MM.1S (cell line): ENCODE measurements at regions not wholly inside any gene's neighbourhood (a gene's known extent, or its start where the extent isn't known, plus 50 kb on each side); places are given as distances from the start of the nearest gene placed in this dataset.

ENCODE experiments used
- DNase-seq: peaks from one replicate; pipeline ENCODE4 v3.0.0-alpha.2; 2015
- H2AFZ ChIP-seq: fragments of 300-600 bp; sonication (generic); 2 replicates; pipeline ENCODE4 v1.6.0; 2016; ENCODE audit warnings: antibody characterized with exemption, low read length
- H3F3A ChIP-seq: fragments of 300-600 bp; sonication (generic); 2 replicates; pipeline ENCODE4 v1.6.1; 2016; ENCODE audit warnings: mild to moderate bottlenecking, antibody characterized with exemption, low read length, moderate library complexity, mixed read lengths; ENCODE audit not compliant: insufficient read depth
- H3K27ac ChIP-seq: fragments of 300-600 bp; sonication (generic); 2 replicates; pipeline ENCODE4 v1.5.1; 2016; ENCODE audit warnings: mild to moderate bottlenecking, low read length
- H3K27me3 ChIP-seq: fragments of 300-600 bp; sonication (generic); replicated peaks from 2 replicates; pipeline ENCODE4 v1.6.0; 2016; ENCODE audit warnings: low read length; ENCODE audit not compliant: insufficient read depth
- H3K36me3 ChIP-seq: fragments of 300-600 bp; sonication (generic); replicated peaks from 2 replicates; pipeline ENCODE4 v1.6.1; 2016; ENCODE audit warnings: mild to moderate bottlenecking, low read length, mixed read lengths; ENCODE audit not compliant: insufficient read depth
- H3K4me1 ChIP-seq: fragments of 300-600 bp; sonication (generic); 2 replicates; pipeline ENCODE4 v1.6.1; 2016; ENCODE audit warnings: low read length, mixed read lengths
- H3K4me2 ChIP-seq: fragments of 300-600 bp; sonication (generic); 2 replicates; pipeline ENCODE4 v1.6.0; 2016; ENCODE audit warnings: low read depth, low read length
- H3K4me3 ChIP-seq: fragments of 300-600 bp; sonication (generic); 2 replicates; pipeline ENCODE4 v1.5.1; 2016; ENCODE audit warnings: low read length, mixed read lengths
- H3K79me2 ChIP-seq: fragments of 300-600 bp; sonication (generic); 2 replicates; pipeline ENCODE4 v1.6.1; 2016; ENCODE audit warnings: mixed run types, low read length, mixed read lengths
- H3K9ac ChIP-seq: fragments of 300-600 bp; sonication (generic); 2 replicates; pipeline ENCODE4 v1.6.1; 2016; ENCODE audit warnings: low read length, mixed read lengths
- H3K9me2 ChIP-seq: fragments of 300-600 bp; sonication (generic); replicated peaks from 2 replicates; pipeline ENCODE4 v1.6.1; 2016; ENCODE audit warnings: mild to moderate bottlenecking, low read length, mixed read lengths; ENCODE audit not compliant: insufficient read depth
- H3K9me3 ChIP-seq: fragments of 300-600 bp; sonication (generic); replicated peaks from 2 replicates; pipeline ENCODE4 v1.6.1; 2016; ENCODE audit warnings: mild to moderate bottlenecking, low read length, mixed read lengths; ENCODE audit not compliant: insufficient read depth
- H4K20me1 ChIP-seq: fragments of 300-600 bp; sonication (generic); 2 replicates; pipeline ENCODE4 v1.6.1; 2016; ENCODE audit warnings: mild to moderate bottlenecking, low read length, moderate library complexity, mixed read lengths; ENCODE audit not compliant: insufficient read depth
- EZH2 ChIP-seq: fragments of 300-600 bp; sonication (generic); optimal IDR thresholded peaks from 2 replicates; pipeline ENCODE3; 2017; ENCODE audit warnings: low read depth, mild to moderate bottlenecking, antibody characterized with exemption, low read length, mixed read lengths
- EZH2phosphoT487 ChIP-seq: fragments of 300-600 bp; sonication (generic); IDR thresholded peaks from 2 replicates; pipeline ENCODE4 v1.6.1; 2018; ENCODE audit warnings: antibody characterized with exemption, low read length
- TF ChIP-seq, protein P1 (sequence below): fragments of 300-600 bp; sonication (generic); IDR thresholded peaks from 2 replicates; pipeline ENCODE4 v1.5.1; 2016; ENCODE audit warnings: antibody characterized with exemption, low read length, mixed read lengths

DNA sequence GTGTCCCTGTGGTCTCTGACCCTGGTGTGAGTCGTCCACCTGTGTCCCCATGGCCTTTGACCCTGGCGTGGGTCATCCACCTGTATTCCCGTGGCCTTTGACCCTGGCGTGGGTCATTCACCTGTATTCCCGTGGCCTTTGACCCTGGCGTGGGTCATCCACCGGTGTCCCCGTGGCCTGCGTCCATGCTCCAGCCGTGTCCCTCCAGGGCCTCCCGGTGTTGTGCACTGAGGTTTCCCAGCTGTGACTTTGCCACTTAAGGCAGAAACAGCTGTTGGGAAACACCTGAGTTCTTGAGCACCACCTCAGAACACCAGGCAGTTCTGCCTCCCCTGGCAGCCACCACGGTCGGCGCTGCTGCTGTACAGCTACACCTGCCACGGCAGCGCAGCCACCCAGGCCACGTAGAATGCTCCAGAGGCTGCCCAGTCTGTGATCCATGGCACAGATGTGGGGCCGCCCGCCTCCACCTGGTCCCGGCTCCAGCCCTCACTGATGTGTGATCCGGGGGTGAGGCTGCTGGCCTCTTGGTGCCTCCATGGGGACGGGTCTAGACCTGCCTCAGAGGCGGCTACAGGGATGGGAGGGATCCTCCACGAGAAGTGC, 69.1 kb upstream of the GALNT9 start:
- H3K27me3 ChIP-seq, result peaks cover 25% of the 10 kb centered on the region

DNA sequence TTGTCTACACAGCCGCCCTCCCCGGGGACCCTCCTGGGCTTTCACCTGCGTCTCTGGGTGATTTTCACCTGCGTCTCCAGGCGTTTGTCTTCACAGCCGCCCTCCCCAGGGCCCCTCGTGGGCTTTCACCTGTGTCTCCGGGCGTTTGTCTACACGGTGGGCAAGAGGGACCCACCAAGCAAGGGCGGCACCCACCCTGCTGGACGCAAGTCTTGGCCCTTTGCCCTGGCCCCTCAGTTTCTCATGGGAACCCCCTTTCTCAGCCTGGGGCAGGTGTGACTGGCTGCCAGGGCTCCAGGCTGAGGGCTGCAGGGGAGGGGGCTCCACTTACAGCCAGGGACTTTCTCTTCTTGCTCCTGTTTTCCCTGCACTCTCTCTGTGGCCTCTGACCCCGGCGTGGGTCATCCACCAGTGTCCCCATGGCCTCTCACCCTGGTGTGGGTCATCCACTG, 68.6 kb upstream of the GALNT9 start:
- peaks cover 25% of the 10 kb centered on the region for H3K27me3 ChIP-seq
- no peaks in the 10 kb centered on the region for H3K36me3 ChIP-seq
- no peaks in the 10 kb centered on the region for H4K20me1 ChIP-seq
- H3K27ac ChIP-seq, result no peak overlapping the region
- no peak for DNase-seq
- H3K79me2 ChIP-seq, result no peaks in the 10 kb centered on the region
- no peak overlapping the region for H3K4me2 ChIP-seq
- no peaks in the 10 kb centered on the region for H3K9me2 ChIP-seq
- TF ChIP-seq EZH2phosphoT487, result no peak
- TF ChIP-seq, protein P1, sequence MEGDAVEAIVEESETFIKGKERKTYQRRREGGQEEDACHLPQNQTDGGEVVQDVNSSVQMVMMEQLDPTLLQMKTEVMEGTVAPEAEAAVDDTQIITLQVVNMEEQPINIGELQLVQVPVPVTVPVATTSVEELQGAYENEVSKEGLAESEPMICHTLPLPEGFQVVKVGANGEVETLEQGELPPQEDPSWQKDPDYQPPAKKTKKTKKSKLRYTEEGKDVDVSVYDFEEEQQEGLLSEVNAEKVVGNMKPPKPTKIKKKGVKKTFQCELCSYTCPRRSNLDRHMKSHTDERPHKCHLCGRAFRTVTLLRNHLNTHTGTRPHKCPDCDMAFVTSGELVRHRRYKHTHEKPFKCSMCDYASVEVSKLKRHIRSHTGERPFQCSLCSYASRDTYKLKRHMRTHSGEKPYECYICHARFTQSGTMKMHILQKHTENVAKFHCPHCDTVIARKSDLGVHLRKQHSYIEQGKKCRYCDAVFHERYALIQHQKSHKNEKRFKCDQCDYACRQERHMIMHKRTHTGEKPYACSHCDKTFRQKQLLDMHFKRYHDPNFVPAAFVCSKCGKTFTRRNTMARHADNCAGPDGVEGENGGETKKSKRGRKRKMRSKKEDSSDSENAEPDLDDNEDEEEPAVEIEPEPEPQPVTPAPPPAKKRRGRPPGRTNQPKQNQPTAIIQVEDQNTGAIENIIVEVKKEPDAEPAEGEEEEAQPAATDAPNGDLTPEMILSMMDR, result no peak
- TF ChIP-seq EZH2, result no peak
- H3K4me1 ChIP-seq, result no peaks in the 10 kb centered on the region
- no peaks in the 10 kb centered on the region for H3K9me3 ChIP-seq
- no peaks in the 10 kb centered on the region for H3F3A ChIP-seq
- no peak overlapping the region for H3K4me3 ChIP-seq
- H3K9ac ChIP-seq, result no peak overlapping the region
- no peak overlapping the region for H2AFZ ChIP-seq

More for the DNA sequence above, 69.1 kb upstream of the GALNT9 start:
- TF ChIP-seq EZH2, result no peak
- TF ChIP-seq, protein P1, result no peak
- TF ChIP-seq EZH2phosphoT487, result no peak
- DNase-seq, result no peak
- H3K27ac ChIP-seq, result no peak overlapping the region
- H3K36me3 ChIP-seq, result no peaks in the 10 kb centered on the region
- H3K9ac ChIP-seq, result no peak overlapping the region
- H3K4me2 ChIP-seq, result no peak overlapping the region
- no peak overlapping the region for H3K4me3 ChIP-seq
- H4K20me1 ChIP-seq, result no peaks in the 10 kb centered on the region
- no peaks in the 10 kb centered on the region for H3F3A ChIP-seq
- no peaks in the 10 kb centered on the region for H3K9me3 ChIP-seq
- H3K4me1 ChIP-seq, result no peaks in the 10 kb centered on the region
- no peaks in the 10 kb centered on the region for H3K79me2 ChIP-seq
- H3K9me2 ChIP-seq, result no peaks in the 10 kb centered on the region
- H2AFZ ChIP-seq, result no peak overlapping the region

DNA sequence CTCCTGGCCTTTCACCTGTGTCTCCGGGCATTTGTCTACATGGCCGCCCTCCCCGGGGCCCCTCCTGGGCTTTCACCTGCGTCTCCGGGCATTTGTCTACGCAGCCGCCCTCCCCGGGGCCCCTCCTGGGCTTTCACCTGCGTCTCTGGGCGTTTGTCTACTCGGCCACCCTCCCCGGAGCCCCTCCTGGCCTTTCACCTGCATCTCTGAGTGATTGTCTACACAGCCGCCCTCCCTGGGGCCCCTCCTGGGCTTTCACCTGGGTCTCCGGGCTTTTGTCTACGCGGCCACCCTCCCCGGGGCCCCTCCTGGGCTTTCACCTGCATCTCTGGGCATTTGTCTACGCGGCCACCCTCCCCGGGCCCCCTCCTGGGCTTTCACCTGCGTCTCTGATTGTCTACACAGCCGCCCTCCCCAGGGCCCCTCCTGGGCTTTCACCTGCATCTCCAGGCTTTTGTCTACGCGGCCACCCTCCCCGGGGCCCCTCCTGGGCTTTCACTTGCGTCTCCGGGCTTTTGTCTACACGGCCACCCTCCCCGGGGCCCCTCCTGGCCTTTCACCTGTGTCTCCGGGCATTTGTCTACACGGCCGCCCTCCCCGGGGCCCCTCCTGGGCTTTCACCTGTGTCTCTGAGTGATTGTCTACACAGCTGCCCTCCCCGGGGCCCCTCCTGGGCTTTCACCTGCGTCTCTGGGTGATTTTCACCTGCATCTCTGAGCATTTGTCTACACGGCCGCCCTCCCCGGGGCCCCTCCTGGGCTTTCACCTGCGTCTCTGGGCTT, 68.0 kb upstream of the GALNT9 start:
- no peak overlapping the region for H3K4me3 ChIP-seq
- H3K27me3 ChIP-seq, result peaks cover 25% of the 10 kb centered on the region
- H3K4me1 ChIP-seq, result no peaks in the 10 kb centered on the region
- no peak for DNase-seq
- no peaks in the 10 kb centered on the region for H3K9me2 ChIP-seq
- H4K20me1 ChIP-seq, result no peaks in the 10 kb centered on the region
- no peak overlapping the region for H3K27ac ChIP-seq
- H3K79me2 ChIP-seq, result no peaks in the 10 kb centered on the region
- TF ChIP-seq, protein P1, result no peak
- no peak for TF ChIP-seq EZH2phosphoT487
- no peak for TF ChIP-seq EZH2
- H3K9ac ChIP-seq, result no peak overlapping the region
- no peaks in the 10 kb centered on the region for H3K9me3 ChIP-seq
- no peak overlapping the region for H3K4me2 ChIP-seq
- no peaks in the 10 kb centered on the region for H3K36me3 ChIP-seq
- H3F3A ChIP-seq, result no peaks in the 10 kb centered on the region
- no peak overlapping the region for H2AFZ ChIP-seq
